Mesenchymal stem cell (in vitro differentiated cells and primary cell): ENCODE measurements at regions not wholly inside any gene's neighbourhood (a gene's known extent, or its start where the extent isn't known, plus 50 kb on each side); places are given as distances from the start of the nearest gene placed in this dataset.
A peak's percentile ranks its signal among the peaks of the same experiment; 100 is the strongest.

ENCODE experiments used
- DNase-seq: peaks from one replicate; pipeline ENCODE4 v3.0.0-alpha.2; 2013
- H2AFZ ChIP-seq: one replicate; pipeline ENCODE4 v1.6.1; 2013; ENCODE audit warnings: low read depth, mild to moderate bottlenecking, control low read depth, inconsistent platforms, low read length, moderate library complexity
- H2AK5ac ChIP-seq: 2 replicates; pipeline ENCODE4 v1.6.1; 2013; ENCODE audit warnings: low read length, moderate library complexity, mild to moderate bottlenecking, inconsistent platforms; ENCODE audit not compliant: severe bottlenecking
- H2BK120ac ChIP-seq: one replicate; pipeline ENCODE4 v1.6.1; 2013; ENCODE audit warnings: low read depth, mild to moderate bottlenecking, inconsistent platforms, low read length, moderate library complexity
- H2BK12ac ChIP-seq, 2 experiments: one replicate each; pipeline ENCODE4 v1.6.1; 2013; ENCODE audit warnings: inconsistent platforms in 2 of 2, low read length in 2 of 2, mild to moderate bottlenecking in 2 of 2, moderate library complexity in 2 of 2, control low read depth in 1 of 2
- H2BK15ac ChIP-seq: one replicate; pipeline ENCODE4 v1.6.1; 2013; ENCODE audit warnings: mild to moderate bottlenecking, low read depth, inconsistent platforms; ENCODE audit not compliant: poor library complexity, severe bottlenecking
- H2BK5ac ChIP-seq: 2 replicates; pipeline ENCODE4 v1.6.1; 2013; ENCODE audit warnings: low read depth, mild to moderate bottlenecking, low read length, control low read depth, inconsistent platforms; ENCODE audit not compliant: poor library complexity, severe bottlenecking
- H3K14ac ChIP-seq, 2 experiments: one replicate each; pipeline ENCODE4 v1.6.1; 2013; ENCODE audit warnings: inconsistent platforms in 2 of 2, low read length in 2 of 2, control low read depth in 1 of 2, mild to moderate bottlenecking in 1 of 2, moderate library complexity in 1 of 2
- H3K18ac ChIP-seq, 2 experiments: one replicate each; pipeline ENCODE4 v1.6.1; 2013; ENCODE audit warnings: inconsistent platforms in 2 of 2, low read length in 2 of 2, control low read depth in 1 of 2, low read depth in 1 of 2, mild to moderate bottlenecking in 1 of 2
- H3K23ac ChIP-seq, 2 experiments: one replicate each; pipeline ENCODE4 v1.6.1; 2013; ENCODE audit warnings: inconsistent platforms in 2 of 2, low read length in 2 of 2, mild to moderate bottlenecking in 2 of 2, moderate library complexity in 2 of 2, control low read depth in 1 of 2
- H3K27ac ChIP-seq: 2 replicates; pipeline ENCODE4 v1.5.1; 2013; ENCODE audit warnings: mild to moderate bottlenecking, moderate library complexity, low read length, control low read depth, inconsistent platforms; ENCODE audit not compliant: poor library complexity, severe bottlenecking
- H3K27me3 ChIP-seq, 2 experiments: 2 replicates each; pipeline versions ENCODE4 v1.6.1 to v1.7.0; 2013; ENCODE audit warnings: low read length in 2 of 2, mild to moderate bottlenecking in 2 of 2, moderate library complexity in 2 of 2, control low read depth in 1 of 2, inconsistent platforms in 1 of 2; ENCODE audit not compliant: control insufficient read depth in 1 of 2, insufficient read depth in 1 of 2
- H3K36me3 ChIP-seq, 2 experiments: 2 replicates each; pipeline versions ENCODE4 v1.6.1 to v1.7.0; 2013; ENCODE audit warnings: low read length in 2 of 2, control low read depth in 1 of 2, inconsistent platforms in 1 of 2, low read depth in 1 of 2, mild to moderate bottlenecking in 1 of 2; ENCODE audit not compliant: insufficient read depth in 2 of 2, control insufficient read depth in 1 of 2
- H3K4ac ChIP-seq, 2 experiments: one replicate each; pipeline ENCODE4 v1.6.1; 2013; ENCODE audit warnings: inconsistent platforms in 2 of 2, low read length in 2 of 2, mild to moderate bottlenecking in 2 of 2, moderate library complexity in 2 of 2, control low read depth in 1 of 2, low read depth in 1 of 2
- H3K4me1 ChIP-seq: 2 replicates; pipeline ENCODE4 v1.6.1; 2013; ENCODE audit warnings: low read depth, low read length, control low read depth; ENCODE audit not compliant: control insufficient read depth, insufficient read depth
- H3K4me2 ChIP-seq: 2 replicates; pipeline ENCODE4 v1.6.1; 2013; ENCODE audit warnings: low read length, mild to moderate bottlenecking, inconsistent platforms; ENCODE audit not compliant: poor library complexity, severe bottlenecking
- H3K4me3 ChIP-seq, 2 experiments: 2 replicates each; pipeline versions ENCODE4 v1.5.1 to v1.7.0; 2013; ENCODE audit warnings: low read length in 2 of 2, mild to moderate bottlenecking in 2 of 2, control low read depth in 1 of 2, low read depth in 1 of 2; ENCODE audit not compliant: insufficient read depth in 1 of 2
- H3K79me1 ChIP-seq: replicated peaks from 2 replicates; pipeline ENCODE4 v1.6.1; 2013; ENCODE audit warnings: mild to moderate bottlenecking, control low read depth, low read length, inconsistent platforms; ENCODE audit not compliant: poor library complexity, severe bottlenecking
- H3K9ac ChIP-seq: 2 replicates; pipeline ENCODE4 v1.7.0; 2013; ENCODE audit warnings: mild to moderate bottlenecking, low read length, moderate library complexity
- H3K9me3 ChIP-seq: 2 replicates; pipeline ENCODE4 v1.7.0; 2013; ENCODE audit warnings: mild to moderate bottlenecking, low read length; ENCODE audit not compliant: control insufficient read depth
- H4K8ac ChIP-seq: one replicate; pipeline ENCODE4 v1.6.1; 2013; ENCODE audit warnings: inconsistent platforms, mild to moderate bottlenecking, low read length, moderate library complexity
- H4K91ac ChIP-seq: one replicate; pipeline ENCODE4 v1.6.1; 2013; ENCODE audit warnings: mild to moderate bottlenecking, low read length, inconsistent platforms
- WGBS: methylation state at CpG from one replicate; pipeline ENCODE4 v1.1.7; 2013; ENCODE audit warnings: mixed read lengths; 5-methylcytosine and 5-hydroxymethylcytosine counted together

DNA sequence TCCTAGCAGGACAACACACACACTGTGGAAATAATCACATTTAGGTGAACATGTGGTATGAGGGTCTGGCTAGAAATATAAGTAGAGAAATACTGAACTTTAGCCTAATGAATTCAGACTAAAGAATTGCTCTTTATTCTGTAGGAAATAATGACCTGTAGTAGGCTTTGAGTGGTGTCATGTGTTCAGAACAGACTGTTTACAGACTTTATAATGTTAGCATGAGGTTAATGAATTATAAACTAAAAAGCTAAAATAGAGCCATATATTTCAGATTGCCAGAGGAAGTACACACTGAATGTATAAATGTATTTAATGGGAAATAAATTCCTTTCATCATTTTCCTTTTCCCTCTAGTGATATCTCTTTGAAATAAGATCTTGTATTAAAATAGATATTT is 669.5 kb upstream of the EPHA7 start:
- Histone ChIP-seq H3K14ac (no peak overlapping the region), H2AFZ (no peak overlapping the region), H3K4me2 (no peak overlapping the region), H3K27me3 (no peaks in the 10 kb centered on the region), H3K4me3 (no peak overlapping the region), H4K91ac (no peak overlapping the region), H4K8ac (no peak overlapping the region), H3K18ac (no peak overlapping the region), H3K36me3 (no peaks in the 10 kb centered on the region), H3K79me1 (no peaks in the 10 kb centered on the region), H3K9me3 (no peaks in the 10 kb centered on the region), H2BK5ac (no peak overlapping the region), H2BK15ac (no peak overlapping the region), H3K23ac (no peak overlapping the region), H3K4me1 (no peaks in the 10 kb centered on the region), H3K4ac (no peak overlapping the region), H2AK5ac (no peak overlapping the region), H2BK12ac (no peak overlapping the region), H3K27ac (no peak overlapping the region), H2BK120ac (no peak overlapping the region), H3K9ac (no peak overlapping the region)
- no peak for DNase-seq

DNA sequence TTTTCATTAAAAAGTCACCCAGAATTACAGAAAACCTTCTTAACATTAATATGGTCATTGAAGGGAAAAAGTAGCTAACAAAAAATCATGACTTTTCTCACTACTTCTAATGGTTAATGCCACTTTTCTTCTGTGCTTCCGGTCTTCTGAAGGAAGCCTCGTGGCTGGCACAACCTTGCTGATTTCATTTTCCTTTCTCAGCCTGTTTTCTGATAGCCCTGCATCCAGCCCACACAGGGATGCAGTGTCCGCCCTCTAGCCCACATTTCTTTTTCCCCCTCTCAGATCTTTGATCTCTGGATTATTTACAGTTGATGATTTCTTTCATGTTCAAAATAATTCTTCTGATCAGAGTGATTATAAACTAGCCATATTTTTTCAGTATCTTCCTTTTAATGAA is 655.4 kb upstream of the EPHA7 start:
- Histone ChIP-seq H3K4me2 (no peak overlapping the region), H3K4me3 (no peak overlapping the region), H3K18ac (no peak overlapping the region), H3K14ac (no peak overlapping the region), H2AFZ (no peak overlapping the region), H2AK5ac (no peak overlapping the region), H3K79me1 (no peaks in the 10 kb centered on the region), H3K4ac (no peak overlapping the region), H2BK120ac (no peak overlapping the region), H3K27ac (no peak overlapping the region), H3K9ac (no peak overlapping the region), H4K91ac (no peak overlapping the region), H4K8ac (no peak overlapping the region), H2BK12ac (no peak overlapping the region), H3K23ac (no peak overlapping the region), H3K36me3 (no peaks in the 10 kb centered on the region), H2BK5ac (no peak overlapping the region), H3K9me3 (no peaks in the 10 kb centered on the region), H2BK15ac (no peak overlapping the region), H3K4me1 (no peaks in the 10 kb centered on the region), H3K27me3 (no peaks in the 10 kb centered on the region)
- no peak for DNase-seq
- 78% methylated on average over 2 of the region's 3 CpGs for whole genome bisulfite sequencing

DNA sequence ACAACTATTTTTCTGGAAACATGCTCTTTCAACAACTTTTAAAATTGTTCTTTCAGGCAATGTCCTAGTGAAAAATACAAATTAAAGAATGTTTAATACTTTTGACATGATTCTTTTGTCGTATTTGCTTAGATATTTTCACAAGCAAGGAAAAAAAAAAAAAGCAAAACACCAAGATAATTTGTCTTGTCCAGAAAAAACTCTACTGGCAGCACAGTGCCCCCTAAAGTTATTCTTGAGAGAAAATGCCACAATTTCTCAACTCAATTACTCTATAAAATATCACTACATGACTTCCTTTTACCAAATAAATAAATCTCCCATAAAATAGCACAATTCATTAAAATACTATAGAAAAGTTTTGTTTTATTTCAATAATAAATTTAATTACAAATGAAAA is 652.5 kb upstream of the EPHA7 start:
- Histone ChIP-seq H3K27me3 (no peaks in the 10 kb centered on the region), H3K4me2 (no peak overlapping the region), H3K18ac (no peak overlapping the region), H2BK12ac (no peak overlapping the region), H2BK15ac (no peak overlapping the region), H3K9ac (no peak overlapping the region), H3K36me3 (no peaks in the 10 kb centered on the region), H3K27ac (no peak overlapping the region), H3K14ac (no peak overlapping the region), H3K79me1 (no peaks in the 10 kb centered on the region), H4K8ac (no peak overlapping the region), H3K9me3 (no peaks in the 10 kb centered on the region), H2BK120ac (no peak overlapping the region), H3K4me3 (no peak overlapping the region), H3K4ac (no peak overlapping the region), H2AFZ (no peak overlapping the region), H2BK5ac (no peak overlapping the region), H3K4me1 (no peaks in the 10 kb centered on the region), H4K91ac (no peak overlapping the region), H3K23ac (no peak overlapping the region), H2AK5ac (no peak overlapping the region)
- WGBS = 0% methylated on average over 1 of the region's 1 CpG
- peak; percentile 31 for DNase-seq

DNA sequence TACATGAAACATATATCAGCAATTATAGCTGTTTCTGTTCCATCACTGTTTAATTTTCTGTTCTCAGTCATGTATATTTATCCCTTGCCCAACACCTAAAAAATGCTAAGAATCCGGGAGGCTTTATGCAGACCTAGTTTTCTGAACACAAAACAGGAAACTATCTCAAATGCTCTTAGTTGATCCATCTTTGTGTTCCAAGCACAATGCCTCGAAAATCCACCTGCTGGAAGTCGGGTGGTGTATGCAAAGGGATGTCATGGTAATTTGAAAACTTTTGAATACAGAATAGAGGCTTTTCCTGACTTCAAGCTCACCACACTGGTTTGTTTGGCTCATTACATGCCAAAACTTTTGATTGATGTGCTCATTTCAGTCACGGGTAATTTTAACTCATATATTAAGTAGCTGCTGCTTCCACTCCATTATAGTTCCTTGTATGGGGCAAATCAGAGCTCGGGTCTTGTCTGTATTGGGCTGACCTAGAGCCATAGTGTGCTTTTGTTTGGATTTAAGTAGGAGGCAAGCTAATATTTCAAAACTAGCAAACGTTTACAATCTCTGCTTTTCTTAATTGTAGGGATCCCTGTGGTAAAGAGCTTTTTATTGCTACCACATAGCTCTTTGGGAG is 646.5 kb upstream of the EPHA7 start:
- 68% methylated on average over 5 of the region's 6 CpGs for WGBS
- Histone ChIP-seq H3K27me3 (no peaks in the 10 kb centered on the region), H3K9ac (no peak overlapping the region), H3K27ac (no peak overlapping the region), H3K9me3 (no peaks in the 10 kb centered on the region), H3K4me3 (no peak overlapping the region), H2BK120ac (no peak overlapping the region), H3K4me1 (no peaks in the 10 kb centered on the region), H3K18ac (peak overlapping the region in 1 of 2 experiments; percentile 9), H3K4me2 (no peak overlapping the region), H2BK15ac (no peak overlapping the region), H3K23ac (no peak overlapping the region), H3K14ac (no peak overlapping the region), H2AK5ac (no peak overlapping the region), H3K36me3 (no peaks in the 10 kb centered on the region), H4K8ac (no peak overlapping the region), H2BK5ac (no peak overlapping the region), H2AFZ (no peak overlapping the region), H3K79me1 (no peaks in the 10 kb centered on the region), H4K91ac (no peak overlapping the region), H3K4ac (no peak overlapping the region), H2BK12ac (no peak overlapping the region)
- no peak for DNase-seq
